ENCODE measurements at regions not wholly inside any gene's neighbourhood (a gene's known extent, or its start where the extent isn't known, plus 50 kb on each side); places are given as distances from the start of the nearest gene placed in this dataset.

DNA sequence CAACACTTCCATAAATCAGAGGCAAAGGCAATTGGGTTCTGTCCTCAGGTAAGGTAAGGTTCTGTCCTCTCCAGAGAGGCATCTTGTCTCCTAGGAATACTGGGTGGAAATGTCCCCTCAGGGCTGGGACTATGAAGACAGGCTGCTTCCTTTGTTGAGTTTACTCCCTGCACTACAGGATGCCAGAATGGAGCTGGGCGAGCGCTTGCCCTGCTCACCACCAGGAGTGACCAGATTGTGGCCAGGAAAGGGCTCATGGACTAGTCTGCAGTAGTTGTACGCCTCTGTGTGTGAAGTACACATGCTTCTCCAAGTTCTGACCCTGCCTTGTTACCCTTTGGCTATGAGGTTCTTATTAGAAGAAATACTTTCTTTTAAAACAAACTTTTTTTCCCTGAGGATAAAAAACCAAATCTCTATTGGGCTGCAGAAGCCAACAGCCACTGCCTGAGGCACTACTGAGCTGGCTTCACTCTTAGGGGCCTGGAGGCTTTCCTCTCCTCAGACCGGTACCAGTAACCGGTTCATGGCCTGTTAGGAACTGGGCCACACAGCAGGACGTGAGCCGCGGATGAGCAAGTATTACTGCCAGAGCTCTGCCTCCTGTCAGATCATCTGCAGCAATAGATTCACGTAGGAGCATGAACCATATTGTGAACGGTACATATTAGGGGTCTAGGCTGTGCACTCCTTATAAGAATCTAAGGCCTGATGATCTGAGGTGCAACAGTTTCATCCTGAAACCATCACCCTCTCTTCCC, 83.2 kb downstream of the DHRS2 start:
- Mint-ChIP-seq H3K27me3 (ENCODE audit: low read depth) (no peaks in the 10 kb centered on the region), H3K27ac (no peak overlapping the region), H3K36me3 (no peaks in the 10 kb centered on the region), H3K9me3 (peaks cover 62% of the 10 kb centered on the region), H3K4me1 (no peaks in the 10 kb centered on the region), H3K4me3 (no peak overlapping the region)
- TF ChIP-seq CTCF (IDR thresholded peaks at IDR 0.05; ENCODE audit: unreplicated experiment), result no peak
- no peak for DNase-seq (ENCODE audit: low spot score in 2 of 2, unreplicated experiment in 2 of 2)

DNA sequence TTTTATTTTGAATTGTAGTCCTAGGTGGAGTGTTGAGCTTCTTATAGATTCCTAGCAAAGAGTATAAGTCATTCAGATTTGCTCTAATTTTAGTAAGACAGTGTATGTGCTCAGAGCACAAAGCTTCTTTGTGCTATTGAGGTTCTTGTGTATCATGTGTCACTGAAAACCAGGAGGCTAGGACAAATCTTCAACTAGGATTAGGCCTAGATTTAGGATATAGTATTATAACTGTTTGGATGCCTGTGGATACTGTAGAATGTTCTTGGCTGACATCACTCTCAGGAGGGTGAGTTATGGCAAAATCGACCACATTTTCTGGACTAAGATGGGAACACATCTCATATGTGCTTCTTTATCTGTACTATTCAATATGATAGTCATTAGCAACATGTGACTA, 86.5 kb downstream of the DHRS2 start:
- Mint-ChIP-seq H3K4me1 (no peaks in the 10 kb centered on the region), H3K27ac (no peak overlapping the region), H3K36me3 (no peaks in the 10 kb centered on the region), H3K4me3 (no peak overlapping the region), H3K9me3 (peaks cover 67% of the 10 kb centered on the region), H3K27me3 (ENCODE audit: low read depth) (no peaks in the 10 kb centered on the region)
- no peak for DNase-seq (ENCODE audit: low spot score in 2 of 2, unreplicated experiment in 2 of 2)
- no peak for TF ChIP-seq CTCF (IDR thresholded peaks at IDR 0.05; ENCODE audit: unreplicated experiment)

GRCh38 chr14:23723911-23724310, 87.7 kb downstream of the DHRS2 start:
- DNase-seq (ENCODE audit: low spot score in 2 of 2, unreplicated experiment in 2 of 2), result no peak
- Mint-ChIP-seq H3K4me1 (no peaks in the 10 kb centered on the region), H3K27me3 (ENCODE audit: low read depth) (no peaks in the 10 kb centered on the region), H3K36me3 (no peaks in the 10 kb centered on the region), H3K27ac (no peak overlapping the region), H3K4me3 (no peak overlapping the region), H3K9me3 (peaks cover 60% of the 10 kb centered on the region)
- no peak for TF ChIP-seq CTCF (IDR thresholded peaks at IDR 0.05; ENCODE audit: unreplicated experiment)

- Mint-ChIP-seq H3K27ac (no peak overlapping the region), H3K4me3 (no peak overlapping the region), H3K9me3 (peaks cover 63% of the 10 kb centered on the region), H3K27me3 (ENCODE audit: low read depth) (no peaks in the 10 kb centered on the region), H3K4me1 (no peaks in the 10 kb centered on the region), H3K36me3 (no peaks in the 10 kb centered on the region)
- no peak for TF ChIP-seq CTCF (IDR thresholded peaks at IDR 0.05; ENCODE audit: unreplicated experiment)
- DNase-seq (ENCODE audit: low spot score in 2 of 2, unreplicated experiment in 2 of 2), result no peak
These were observed 89.4 kb downstream of the DHRS2 start for GRCh38 chr14:23725528-23725927.

- no peak for TF ChIP-seq CTCF (IDR thresholded peaks at IDR 0.05; ENCODE audit: unreplicated experiment)
- Mint-ChIP-seq H3K4me3 (no peak overlapping the region), H3K36me3 (no peaks in the 10 kb centered on the region), H3K9me3 (peaks cover 58% of the 10 kb centered on the region), H3K27me3 (ENCODE audit: low read depth) (no peaks in the 10 kb centered on the region), H3K27ac (no peak overlapping the region), H3K4me1 (no peaks in the 10 kb centered on the region)
- DNase-seq (ENCODE audit: low spot score in 2 of 2, unreplicated experiment in 2 of 2), result no peak
These were observed 90.0 kb downstream of the DHRS2 start for GRCh38 chr14:23725980-23726710.

All from mesothelial cell of epicardium (in vitro differentiated cells).